Left ventricle myocardium inferior (tissue), 1 donor: ENCODE measurements at regions not wholly inside any gene's neighbourhood (a gene's known extent, or its start where the extent isn't known, plus 50 kb on each side); places are given as distances from the start of the nearest gene placed in this dataset.

Experiments used
- DNase-seq: peaks from one replicate; pipeline ENCODE4 v3.0.0-alpha.2; 2020
- H3K27ac ChIP-seq: fragments of 200-600 bp; replicated peaks from 2 replicates; pipeline ENCODE4 v1.8.0; 2021
- H3K27me3 ChIP-seq: fragments of 200-600 bp; 2 replicates; pipeline ENCODE4 v1.8.0; 2021; ENCODE audit warnings: low read depth
- H3K36me3 ChIP-seq: fragments of 200-600 bp; 2 replicates; pipeline ENCODE4 v1.8.0; 2021
- H3K4me1 ChIP-seq: fragments of 200-600 bp; 2 replicates; pipeline ENCODE4 v1.8.0; 2021
- H3K4me3 ChIP-seq: fragments of 200-600 bp; 2 replicates; pipeline ENCODE4 v1.8.0; 2021; ENCODE audit warnings: mild to moderate bottlenecking, moderate library complexity
- H3K9me3 ChIP-seq: fragments of 200-600 bp; replicated peaks from 2 replicates; pipeline ENCODE4 v1.8.0; 2021
- CTCF ChIP-seq: fragments of 200-600 bp; IDR thresholded peaks from 2 replicates; pipeline ENCODE4 v1.8.0; 2021; ENCODE audit warnings: antibody characterized with exemption, mild to moderate bottlenecking, borderline replicate concordance
- intact Hi-C: fragments of 100-400 bp; cut with micrococcal nuclease; formaldehyde crosslinking; loops from one replicate; pipeline ENCODE4 v1.11.0; 2022
- donor health status: DM: no; HTN: yes; CAD: no; lungs with severe emphysema.

- intact Hi-C loops = no loop called here
- H3K4me1 ChIP-seq = no peaks in the 10 kb centered on the region
- no peak overlapping the region for H3K4me3 ChIP-seq
- H3K36me3 ChIP-seq = no peaks in the 10 kb centered on the region
- no peak for DNase-seq
- no peaks in the 10 kb centered on the region for H3K27me3 ChIP-seq
- no peak overlapping the region for H3K27ac ChIP-seq
- TF ChIP-seq CTCF = no peak
- H3K9me3 ChIP-seq = peaks cover 3% of the 10 kb centered on the region
Measured at GRCh38 chr1:208358651-208359050, 114.5 kb upstream of the PLXNA2 start.

GRCh38 chr1:208362011-208362410, 117.8 kb upstream of the PLXNA2 start:
- H3K4me3 ChIP-seq = no peak overlapping the region
- no peak overlapping the region for H3K27ac ChIP-seq
- no peaks in the 10 kb centered on the region for H3K36me3 ChIP-seq
- H3K9me3 ChIP-seq = peaks cover 9% of the 10 kb centered on the region
- no peak for DNase-seq
- H3K27me3 ChIP-seq = peaks cover 10% of the 10 kb centered on the region
- no peaks in the 10 kb centered on the region for H3K4me1 ChIP-seq
- no peak for TF ChIP-seq CTCF
- intact Hi-C loops = no loop called here

GRCh38 chr1:208366559-208366958, 122.4 kb upstream of the PLXNA2 start:
- no peak overlapping the region for H3K27ac ChIP-seq
- peaks cover 9% of the 10 kb centered on the region for H3K9me3 ChIP-seq
- H3K27me3 ChIP-seq = peaks cover 17% of the 10 kb centered on the region
- intact Hi-C loops = no loop called here
- no peak for TF ChIP-seq CTCF
- DNase-seq = no peak
- H3K4me1 ChIP-seq = no peaks in the 10 kb centered on the region
- H3K36me3 ChIP-seq = no peaks in the 10 kb centered on the region
- no peak overlapping the region for H3K4me3 ChIP-seq

GRCh38 chr1:208369045-208369444, 124.9 kb upstream of the PLXNA2 start:
- peaks cover 22% of the 10 kb centered on the region for H3K27me3 ChIP-seq
- no peaks in the 10 kb centered on the region for H3K36me3 ChIP-seq
- no peaks in the 10 kb centered on the region for H3K4me1 ChIP-seq
- peaks cover 9% of the 10 kb centered on the region for H3K9me3 ChIP-seq
- no peak overlapping the region for H3K27ac ChIP-seq
- no peak overlapping the region for H3K4me3 ChIP-seq
- no peak for DNase-seq
- intact Hi-C loops = no loop called here
- TF ChIP-seq CTCF = no peak

GRCh38 chr1:208369658-208370057, 125.5 kb upstream of the PLXNA2 start:
- no peaks in the 10 kb centered on the region for H3K36me3 ChIP-seq
- H3K27ac ChIP-seq = no peak overlapping the region
- no peak for TF ChIP-seq CTCF
- H3K9me3 ChIP-seq = peaks cover 9% of the 10 kb centered on the region
- peaks cover 22% of the 10 kb centered on the region for H3K27me3 ChIP-seq
- intact Hi-C loops = no loop called here
- no peak for DNase-seq
- H3K4me1 ChIP-seq = no peaks in the 10 kb centered on the region
- no peak overlapping the region for H3K4me3 ChIP-seq

- no peak for TF ChIP-seq CTCF
Measured at GRCh38 chr1:208374391-208374941, 130.3 kb upstream of the PLXNA2 start.

More at GRCh38 chr1:208374391-208374941, 130.3 kb upstream of the PLXNA2 start:
- intact Hi-C loops = no loop called here
- H3K4me1 ChIP-seq = no peaks in the 10 kb centered on the region
- H3K4me3 ChIP-seq = no peak overlapping the region
- H3K9me3 ChIP-seq = no peaks in the 10 kb centered on the region
- no peak overlapping the region for H3K27ac ChIP-seq
- peaks cover 10% of the 10 kb centered on the region for H3K27me3 ChIP-seq
- DNase-seq = no peak
- H3K36me3 ChIP-seq = no peaks in the 10 kb centered on the region
